ENCODE measurements at regions not wholly inside any gene's neighbourhood (a gene's known extent, or its start where the extent isn't known, plus 50 kb on each side); places are given as distances from the start of the nearest gene placed in this dataset.

GRCh38 chr5:38653389-38653788 is 96.9 kb upstream of the LIFR start:
- WGBS (ENCODE audit: low lambda C conversion rate): 84% methylated on average over 2 of the region's 2 CpGs
- CTCF ChIA-PET: no interaction called here

GRCh38 chr5:38655691-38656090 is 99.2 kb upstream of the LIFR start:
- no peaks in the 10 kb centered on the region for H4K20me1 ChIP-seq (ENCODE audit: insufficient read depth)
- ChIA-PET CTCF (interaction anchor here (2.2 kb wide), 1 partner anchor 214 kb away, joined by 8 read pairs; no protein-coding TSS in a partner anchor), POLR2A (no interaction called here)
- peaks cover 0 to 6% of the 10 kb centered on the region in 2 experiments; a peak in 1 of 4 replicates for H3K4me1 ChIP-seq (ENCODE audit: control insufficient read depth in 1 of 2, insufficient read depth in 2 of 2, low read depth in 1 of 2, low read length in 1 of 2)
- no peak overlapping the region for H3K9ac ChIP-seq
- H2AFZ ChIP-seq (ENCODE audit: low read depth): no peak overlapping the region
- no peaks in the 10 kb centered on the region for H3K27me3 ChIP-seq (ENCODE audit: insufficient read depth)
- no peaks in the 10 kb centered on the region for H3K9me3 ChIP-seq
- no peak overlapping the region for H3K4me2 ChIP-seq
- 81% methylated on average over 6 of the region's 6 CpGs for WGBS (ENCODE audit: low lambda C conversion rate)
- no peaks in the 10 kb centered on the region for H3K9me2 ChIP-seq
- no peaks in the 10 kb centered on the region for H3K36me3 ChIP-seq (replicated peaks in 1 of 2; ENCODE audit: control insufficient read depth in 1 of 2, insufficient read depth in 2 of 2, low read length in 1 of 2)
- no peaks in the 10 kb centered on the region for H3K79me2 ChIP-seq (ENCODE audit: insufficient read depth)
- DNase-seq: no peak
- no peak overlapping the region for H3K4me3 ChIP-seq (ENCODE audit: low read depth in 2 of 2, low read length in 1 of 2)
- H3K27ac ChIP-seq (ENCODE audit: low read depth in 2 of 2, low read length in 1 of 2): no peak overlapping the region
- no peaks in the 10 kb centered on the region for H3F3A ChIP-seq (replicated peaks; ENCODE audit: insufficient read depth)
- no peak for TF ChIP-seq NRF1 (IDR thresholded peaks at IDR 0.05; ENCODE audit: low read depth, low read length)
- TF ChIP-seq RXRA (IDR thresholded peaks at IDR 0.05; ENCODE audit: borderline replicate concordance, low read depth): no peak
- no peak for TF ChIP-seq RFX5 (IDR thresholded peaks at IDR 0.05; ENCODE audit: low read length)
- no peak for TF ChIP-seq EZH2phosphoT487 (IDR thresholded peaks at IDR 0.05; ENCODE audit: borderline replicate concordance, low read depth)
- TF ChIP-seq GABPA (IDR thresholded peaks at IDR 0.05; ENCODE audit: low read depth): no peak
- no peak for TF ChIP-seq PBX3 (IDR thresholded peaks at IDR 0.05)
- TF ChIP-seq TCF12 (IDR thresholded peaks at IDR 0.05): no peak
- no peak for TF ChIP-seq CHD2 (IDR thresholded peaks at IDR 0.05; ENCODE audit: low read length, partially characterized antibody)
- no peak for TF ChIP-seq EP300 (IDR thresholded peaks at IDR 0.05; ENCODE audit: borderline replicate concordance in 1 of 2, low read depth in 1 of 2, low read length in 1 of 2)
- no peak for TF ChIP-seq ELF1 (IDR thresholded peaks at IDR 0.05)
- no peak for TF ChIP-seq ZBTB33 (IDR thresholded peaks at IDR 0.05; ENCODE audit: borderline replicate concordance, low read depth)
- TF ChIP-seq RAD21 (IDR thresholded peaks at IDR 0.05; ENCODE audit: low read length): no peak
- no peak for TF ChIP-seq SIN3A (IDR thresholded peaks at IDR 0.05; ENCODE audit: borderline replicate concordance, low read depth, low read length)
- no peak for TF ChIP-seq NFIC (IDR thresholded peaks at IDR 0.05; ENCODE audit: borderline replicate concordance)
- TF ChIP-seq IRF3 (IDR thresholded peaks at IDR 0.05; ENCODE audit: low read depth, low read length): no peak

More at GRCh38 chr5:38653389-38653788, 96.9 kb upstream of the LIFR start:
- Histone ChIP-seq H3K4me3 (ENCODE audit: low read depth in 2 of 2, low read length in 1 of 2) (no peak overlapping the region), H2AFZ (ENCODE audit: low read depth) (no peak overlapping the region), H3K79me2 (ENCODE audit: insufficient read depth) (no peaks in the 10 kb centered on the region), H3K27ac (ENCODE audit: low read depth in 2 of 2, low read length in 1 of 2) (no peak overlapping the region), H3K9me3 (no peaks in the 10 kb centered on the region), H3K27me3 (ENCODE audit: insufficient read depth) (no peaks in the 10 kb centered on the region), H3F3A (replicated peaks; ENCODE audit: insufficient read depth) (no peaks in the 10 kb centered on the region), H3K9ac (no peak overlapping the region), H3K4me2 (no peak overlapping the region), H4K20me1 (ENCODE audit: insufficient read depth) (no peaks in the 10 kb centered on the region), H3K36me3 (replicated peaks in 1 of 2; ENCODE audit: control insufficient read depth in 1 of 2, insufficient read depth in 2 of 2, low read length in 1 of 2) (no peaks in the 10 kb centered on the region), H3K4me1 (ENCODE audit: control insufficient read depth in 1 of 2, insufficient read depth in 2 of 2, low read depth in 1 of 2, low read length in 1 of 2) (peaks cover 0 to 6% of the 10 kb centered on the region in 2 experiments; a peak in 2 of 4 replicates), H3K9me2 (no peaks in the 10 kb centered on the region)
- TF ChIP-seq RCOR1 (IDR thresholded peaks at IDR 0.05; ENCODE audit: low read length): no peak
- TF ChIP-seq MEF2A (IDR thresholded peaks at IDR 0.05; ENCODE audit: borderline replicate concordance, low read depth): no peak
- no peak for TF ChIP-seq RAD21 (IDR thresholded peaks at IDR 0.05; ENCODE audit: low read length)
- no peak for TF ChIP-seq USF2 (IDR thresholded peaks at IDR 0.05; ENCODE audit: borderline replicate concordance, low read depth, low read length)
- TF ChIP-seq YY1 (IDR thresholded peaks at IDR 0.05; ENCODE audit: low read depth): no peak
- TF ChIP-seq GABPA (IDR thresholded peaks at IDR 0.05; ENCODE audit: low read depth): no peak
- TF ChIP-seq FOXM1 (IDR thresholded peaks at IDR 0.05; ENCODE audit: low read depth): no peak
- TF ChIP-seq NFIC (IDR thresholded peaks at IDR 0.05; ENCODE audit: borderline replicate concordance): no peak
- no peak for TF ChIP-seq GATA2 (CRISPR knock-in tag; IDR thresholded peaks at IDR 0.05)
- no peak for TF ChIP-seq TAF1 (IDR thresholded peaks at IDR 0.05; ENCODE audit: borderline replicate concordance, low read depth, low read length)
- TF ChIP-seq IRF3 (IDR thresholded peaks at IDR 0.05; ENCODE audit: low read depth, low read length): no peak
- TF ChIP-seq SIN3A (IDR thresholded peaks at IDR 0.05; ENCODE audit: borderline replicate concordance, low read depth, low read length): no peak
- DNase-seq: no peak
- POLR2A ChIA-PET: no interaction called here

Data from SK-N-SH (cell line).